ENCODE measurements at regions not wholly inside any gene's neighbourhood (a gene's known extent, or its start where the extent isn't known, plus 50 kb on each side); places are given as distances from the start of the nearest gene placed in this dataset.

GRCh38 chr5:38079620-38080402 lies 178.5 kb upstream of the EGFLAM start:
- TF ChIP-seq, protein P1, sequence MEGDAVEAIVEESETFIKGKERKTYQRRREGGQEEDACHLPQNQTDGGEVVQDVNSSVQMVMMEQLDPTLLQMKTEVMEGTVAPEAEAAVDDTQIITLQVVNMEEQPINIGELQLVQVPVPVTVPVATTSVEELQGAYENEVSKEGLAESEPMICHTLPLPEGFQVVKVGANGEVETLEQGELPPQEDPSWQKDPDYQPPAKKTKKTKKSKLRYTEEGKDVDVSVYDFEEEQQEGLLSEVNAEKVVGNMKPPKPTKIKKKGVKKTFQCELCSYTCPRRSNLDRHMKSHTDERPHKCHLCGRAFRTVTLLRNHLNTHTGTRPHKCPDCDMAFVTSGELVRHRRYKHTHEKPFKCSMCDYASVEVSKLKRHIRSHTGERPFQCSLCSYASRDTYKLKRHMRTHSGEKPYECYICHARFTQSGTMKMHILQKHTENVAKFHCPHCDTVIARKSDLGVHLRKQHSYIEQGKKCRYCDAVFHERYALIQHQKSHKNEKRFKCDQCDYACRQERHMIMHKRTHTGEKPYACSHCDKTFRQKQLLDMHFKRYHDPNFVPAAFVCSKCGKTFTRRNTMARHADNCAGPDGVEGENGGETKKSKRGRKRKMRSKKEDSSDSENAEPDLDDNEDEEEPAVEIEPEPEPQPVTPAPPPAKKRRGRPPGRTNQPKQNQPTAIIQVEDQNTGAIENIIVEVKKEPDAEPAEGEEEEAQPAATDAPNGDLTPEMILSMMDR (IDR thresholded peaks at IDR 0.05): no peak
- TF ChIP-seq POLR2A (IDR thresholded peaks at IDR 0.05): no peak

Measured in thyroid gland (tissue), 4 donors.